ENCODE measurements at regions not wholly inside any gene's neighbourhood (a gene's known extent, or its start where the extent isn't known, plus 50 kb on each side); places are given as distances from the start of the nearest gene placed in this dataset.

- Histone ChIP-seq H3K27ac (ENCODE audit: low read depth, low read length, poor library complexity, severe bottlenecking) (no peak overlapping the region), H3K9me2 (ENCODE audit: low read depth, low read length) (no peaks in the 10 kb centered on the region), H3K9me3 (ENCODE audit: low read length) (no peaks in the 10 kb centered on the region), H3K36me3 (ENCODE audit: insufficient read depth, low read length) (no peaks in the 10 kb centered on the region), H4K20me1 (ENCODE audit: insufficient read depth, low read length) (no peaks in the 10 kb centered on the region), H3F3A (ENCODE audit: insufficient read depth, low read length) (no peaks in the 10 kb centered on the region), H3K79me2 (ENCODE audit: insufficient read depth, low read length) (no peaks in the 10 kb centered on the region), H2AFZ (ENCODE audit: low read length) (no peak overlapping the region), H3K4me3 (ENCODE audit: low read depth, low read length, poor library complexity, severe bottlenecking) (no peak overlapping the region), H3K27me3 (ENCODE audit: insufficient read depth, low read length) (no peaks in the 10 kb centered on the region), H3K4me2 (ENCODE audit: low read length) (no peak overlapping the region), H3K4me1 (ENCODE audit: insufficient read depth, low read length, severe bottlenecking) (no peaks in the 10 kb centered on the region), H3K9ac (ENCODE audit: low read length) (no peak overlapping the region)
- TF ChIP-seq EZH2 (IDR thresholded peaks at IDR 0.05; ENCODE audit: borderline replicate concordance, low read length) (no peak), CTCF (IDR thresholded peaks at IDR 0.05; ENCODE audit: low read length) (no peak)
These were observed 66.1 kb upstream of the PRKX start for GRCh38 chrX:3779546-3779945.

- Histone ChIP-seq H3K79me2 (ENCODE audit: insufficient read depth, low read length) (no peaks in the 10 kb centered on the region), H4K20me1 (ENCODE audit: insufficient read depth, low read length) (no peaks in the 10 kb centered on the region), H3K4me3 (ENCODE audit: low read depth, low read length, poor library complexity, severe bottlenecking) (no peak overlapping the region), H3K27ac (ENCODE audit: low read depth, low read length, poor library complexity, severe bottlenecking) (no peak overlapping the region), H3K4me1 (ENCODE audit: insufficient read depth, low read length, severe bottlenecking) (no peaks in the 10 kb centered on the region), H3K9me2 (ENCODE audit: low read depth, low read length) (no peaks in the 10 kb centered on the region), H3K9me3 (ENCODE audit: low read length) (no peaks in the 10 kb centered on the region), H3K9ac (ENCODE audit: low read length) (no peak overlapping the region), H3F3A (ENCODE audit: insufficient read depth, low read length) (no peaks in the 10 kb centered on the region), H3K36me3 (ENCODE audit: insufficient read depth, low read length) (no peaks in the 10 kb centered on the region), H2AFZ (ENCODE audit: low read length) (no peak overlapping the region), H3K27me3 (ENCODE audit: insufficient read depth, low read length) (no peaks in the 10 kb centered on the region), H3K4me2 (ENCODE audit: low read length) (no peak overlapping the region)
- no peak for TF ChIP-seq EZH2 (IDR thresholded peaks at IDR 0.05; ENCODE audit: borderline replicate concordance, low read length)
These were observed 64.0 kb upstream of the PRKX start for GRCh38 chrX:3777416-3777815.

- Histone ChIP-seq H3K9ac (ENCODE audit: low read length) (no peak overlapping the region), H3F3A (ENCODE audit: insufficient read depth, low read length) (no peaks in the 10 kb centered on the region), H3K79me2 (ENCODE audit: insufficient read depth, low read length) (no peaks in the 10 kb centered on the region), H3K9me2 (ENCODE audit: low read depth, low read length) (no peaks in the 10 kb centered on the region), H4K20me1 (ENCODE audit: insufficient read depth, low read length) (no peaks in the 10 kb centered on the region), H3K27ac (ENCODE audit: low read depth, low read length, poor library complexity, severe bottlenecking) (no peak overlapping the region), H3K4me3 (ENCODE audit: low read depth, low read length, poor library complexity, severe bottlenecking) (no peak overlapping the region), H2AFZ (ENCODE audit: low read length) (no peak overlapping the region), H3K9me3 (ENCODE audit: low read length) (no peaks in the 10 kb centered on the region), H3K36me3 (ENCODE audit: insufficient read depth, low read length) (no peaks in the 10 kb centered on the region), H3K4me2 (ENCODE audit: low read length) (no peak overlapping the region), H3K27me3 (ENCODE audit: insufficient read depth, low read length) (no peaks in the 10 kb centered on the region), H3K4me1 (ENCODE audit: insufficient read depth, low read length, severe bottlenecking) (no peaks in the 10 kb centered on the region)
- TF ChIP-seq EZH2 (IDR thresholded peaks at IDR 0.05; ENCODE audit: borderline replicate concordance, low read length) (no peak), CTCF (IDR thresholded peaks at IDR 0.05; ENCODE audit: low read length) (no peak)
These were observed 58.3 kb upstream of the PRKX start for GRCh38 chrX:3771766-3772165.

- H3K9me3 ChIP-seq (ENCODE audit: low read length): no peaks in the 10 kb centered on the region
- no peak overlapping the region for H2AFZ ChIP-seq (ENCODE audit: low read length)
- H3K4me1 ChIP-seq (ENCODE audit: insufficient read depth, low read length, severe bottlenecking): no peaks in the 10 kb centered on the region
- no peak overlapping the region for H3K27ac ChIP-seq (ENCODE audit: low read depth, low read length, poor library complexity, severe bottlenecking)
- no peaks in the 10 kb centered on the region for H3F3A ChIP-seq (ENCODE audit: insufficient read depth, low read length)
- H3K79me2 ChIP-seq (ENCODE audit: insufficient read depth, low read length): no peaks in the 10 kb centered on the region
- no peak overlapping the region for H3K4me3 ChIP-seq (ENCODE audit: low read depth, low read length, poor library complexity, severe bottlenecking)
- H3K4me2 ChIP-seq (ENCODE audit: low read length): no peak overlapping the region
- H3K36me3 ChIP-seq (ENCODE audit: insufficient read depth, low read length): no peaks in the 10 kb centered on the region
- H3K9ac ChIP-seq (ENCODE audit: low read length): no peak overlapping the region
- TF ChIP-seq EZH2 (IDR thresholded peaks at IDR 0.05; ENCODE audit: borderline replicate concordance, low read length) (no peak), CTCF (IDR thresholded peaks at IDR 0.05; ENCODE audit: low read length) (no peak)
- no peaks in the 10 kb centered on the region for H4K20me1 ChIP-seq (ENCODE audit: insufficient read depth, low read length)
- H3K27me3 ChIP-seq (ENCODE audit: insufficient read depth, low read length): no peaks in the 10 kb centered on the region
- no peaks in the 10 kb centered on the region for H3K9me2 ChIP-seq (ENCODE audit: low read depth, low read length)
These were observed 55.4 kb upstream of the PRKX start for GRCh38 chrX:3768881-3769280.

Data from OCI-LY1 (cell line).